PC-3 (cell line): ENCODE measurements at regions not wholly inside any gene's neighbourhood (a gene's known extent, or its start where the extent isn't known, plus 50 kb on each side); places are given as distances from the start of the nearest gene placed in this dataset.

Experiments used
- ATAC-seq: fragments of 200-7000 bp; cut with Tn5 transposase; 2 replicates; pipeline ENCODE4 v1.9.1; 2020; ENCODE audit warnings: mild to moderate bottlenecking, moderate library complexity
- BruUV-seq: library from RNA; stranded (reverse); fragments of 400-500 nt; replicated peaks from 2 replicates; lab custom pipeline; 2021; lab: Mats Ljungman, UMichigan
- CTCF ChIA-PET: fragments of 300-600 bp; sonication (Branson Sonifier 250); formaldehyde crosslinking; loops from one replicate; lab custom pipeline; 2022; ENCODE audit warnings: antibody characterized with exemption; lab: Charles Lee
- POLR2A ChIA-PET: fragments of 300-600 bp; sonication (Branson Sonifier 250); formaldehyde crosslinking; loops from one replicate; lab custom pipeline; 2022; ENCODE audit warnings: antibody characterized with exemption; ENCODE audit not compliant: unreplicated experiment; lab: Charles Lee
- DNase-seq: peaks from one replicate; pipeline ENCODE4 v3.0.0-alpha.2; 2015
- H2AFZ ChIP-seq: fragments of 300-600 bp; sonication (generic); 2 replicates; pipeline ENCODE4 v1.6.0; 2016; ENCODE audit warnings: antibody characterized with exemption, low read length
- H3F3A ChIP-seq: fragments of 300-600 bp; sonication (generic); one replicate; pipeline ENCODE4 v1.6.0; 2017; ENCODE audit warnings: antibody characterized with exemption, low read length, control low read depth, mild to moderate bottlenecking; ENCODE audit not compliant: unreplicated experiment
- H3K27ac ChIP-seq: fragments of 300-600 bp; sonication (generic); 2 replicates; pipeline ENCODE4 v1.5.1; 2016; ENCODE audit warnings: mild to moderate bottlenecking, low read length
- H3K27me3 ChIP-seq: fragments of 300-600 bp; sonication (generic); 2 replicates; pipeline ENCODE4 v1.6.1; 2016; ENCODE audit warnings: low read length, mixed read lengths
- H3K36me3 ChIP-seq: fragments of 300-600 bp; sonication (generic); 2 replicates; pipeline ENCODE4 v1.6.1; 2016; ENCODE audit warnings: low read depth, mixed run types, low read length, mixed read lengths
- H3K4me1 ChIP-seq: fragments of 300-600 bp; sonication (generic); 2 replicates; pipeline ENCODE4 v1.5.1; 2016; ENCODE audit warnings: low read length; ENCODE audit not compliant: insufficient read depth
- H3K4me2 ChIP-seq: fragments of 300-600 bp; sonication (generic); 2 replicates; pipeline ENCODE4 v1.6.0; 2016; ENCODE audit warnings: low read length
- H3K4me3 ChIP-seq: fragments of 300-600 bp; sonication (generic); 2 replicates; pipeline ENCODE4 v1.5.1; 2016; ENCODE audit warnings: mild to moderate bottlenecking, low read length, mixed read lengths
- H3K79me2 ChIP-seq: fragments of 300-600 bp; sonication (generic); 2 replicates; pipeline ENCODE4 v1.6.1; 2017; ENCODE audit warnings: low read length, mixed read lengths
- H3K9ac ChIP-seq: fragments of 300-600 bp; sonication (generic); 2 replicates; pipeline ENCODE4 v1.6.0; 2016; ENCODE audit warnings: mild to moderate bottlenecking, low read length
- H3K9me2 ChIP-seq: fragments of 300-600 bp; sonication (generic); replicated peaks from 2 replicates; pipeline ENCODE4 v1.6.1; 2016; ENCODE audit warnings: mixed run types, low read length, mixed read lengths
- H3K9me3 ChIP-seq: fragments of 300-600 bp; sonication (generic); 2 replicates; pipeline ENCODE4 v1.6.1; 2016; ENCODE audit warnings: low read length, mixed read lengths
- H4K20me1 ChIP-seq: fragments of 300-600 bp; sonication (generic); 2 replicates; pipeline ENCODE4 v1.6.1; 2016; ENCODE audit warnings: low read length, mixed read lengths
- CTCF ChIP-seq: fragments of 300-600 bp; sonication (generic); conservative IDR thresholded peaks from 2 replicates; pipeline ENCODE4 v1.5.1; 2017; ENCODE audit warnings: antibody characterized with exemption, low read depth, mild to moderate bottlenecking, low read length
- EZH2 ChIP-seq: fragments of 300-600 bp; sonication (generic); IDR thresholded peaks from one replicate; pipeline ENCODE4 v1.6.1; 2017; ENCODE audit warnings: antibody characterized with exemption, mild to moderate bottlenecking, low read length; ENCODE audit not compliant: unreplicated experiment
- EZH2phosphoT487 ChIP-seq: fragments of 300-600 bp; sonication (generic); IDR thresholded peaks from 2 replicates; pipeline ENCODE4 v1.6.1; 2018; ENCODE audit warnings: mild to moderate bottlenecking, antibody characterized with exemption, low read length, borderline replicate concordance
- intact Hi-C: fragments of 100-400 bp; cut with micrococcal nuclease; formaldehyde crosslinking; loops from 2 replicates; pipeline ENCODE4 v1.9.0; 2023

- CTCF ChIA-PET = no interaction called here
- intact Hi-C loops = no loop called here
- no peak for TF ChIP-seq EZH2phosphoT487
- TF ChIP-seq CTCF = no peak
- TF ChIP-seq EZH2 = no peak
- no TSS peak for BruUV-seq
- DNase-seq = no peak
- Histone ChIP-seq H3K4me2 (no peak overlapping the region), H4K20me1 (no peaks in the 10 kb centered on the region), H3K9ac (no peak overlapping the region), H3K79me2 (no peaks in the 10 kb centered on the region), H3K27me3 (no peaks in the 10 kb centered on the region), H3K9me3 (no peaks in the 10 kb centered on the region), H3K4me3 (no peak overlapping the region), H3K9me2 (no peaks in the 10 kb centered on the region), H3K36me3 (no peaks in the 10 kb centered on the region), H3K27ac (no peak overlapping the region), H2AFZ (no peak overlapping the region), H3K4me1 (no peaks in the 10 kb centered on the region), H3F3A (no peaks in the 10 kb centered on the region)
- POLR2A ChIA-PET = no interaction called here
- no peak for ATAC-seq
Measured at GRCh38 chr19:31596751-31597150, 247.5 kb upstream of the TSHZ3 start.

GRCh38 chr19:31597616-31598015 lies 248.4 kb upstream of the TSHZ3 start:
- CTCF ChIA-PET = no interaction called here
- TF ChIP-seq EZH2phosphoT487 (no peak), CTCF (no peak), EZH2 (no peak)
- Histone ChIP-seq H4K20me1 (no peaks in the 10 kb centered on the region), H3K27ac (no peak overlapping the region), H3K4me3 (no peak overlapping the region), H3K4me1 (no peaks in the 10 kb centered on the region), H3K27me3 (no peaks in the 10 kb centered on the region), H3K79me2 (no peaks in the 10 kb centered on the region), H3K4me2 (no peak overlapping the region), H3F3A (no peaks in the 10 kb centered on the region), H2AFZ (no peak overlapping the region), H3K9me3 (no peaks in the 10 kb centered on the region), H3K36me3 (no peaks in the 10 kb centered on the region), H3K9ac (no peak overlapping the region), H3K9me2 (no peaks in the 10 kb centered on the region)
- ATAC-seq (no peak), DNase-seq (no peak)
- no TSS peak for BruUV-seq
- intact Hi-C loops = no loop called here
- POLR2A ChIA-PET = no interaction called here

- H3K4me3 ChIP-seq = no peak overlapping the region
- no peaks in the 10 kb centered on the region for H3K27me3 ChIP-seq
- no peaks in the 10 kb centered on the region for H4K20me1 ChIP-seq
- H3K79me2 ChIP-seq = no peaks in the 10 kb centered on the region
- no TSS peak for BruUV-seq
- no peaks in the 10 kb centered on the region for H3F3A ChIP-seq
- H3K4me2 ChIP-seq = no peak overlapping the region
- no peaks in the 10 kb centered on the region for H3K36me3 ChIP-seq
- no peaks in the 10 kb centered on the region for H3K4me1 ChIP-seq
- intact Hi-C loops = no loop called here
- DNase-seq (no peak), ATAC-seq (no peak)
- H2AFZ ChIP-seq = no peak overlapping the region
- no peaks in the 10 kb centered on the region for H3K9me2 ChIP-seq
- TF ChIP-seq EZH2phosphoT487 (no peak), CTCF (no peak), EZH2 (no peak)
- no peaks in the 10 kb centered on the region for H3K9me3 ChIP-seq
- POLR2A ChIA-PET = no interaction called here
- H3K27ac ChIP-seq = no peak overlapping the region
- H3K9ac ChIP-seq = no peak overlapping the region
- CTCF ChIA-PET = no interaction called here
Measured at GRCh38 chr19:31598730-31599238, 249.5 kb upstream of the TSHZ3 start.
